HEK293 (cell line): ENCODE measurements at regions not wholly inside any gene's neighbourhood (a gene's known extent, or its start where the extent isn't known, plus 50 kb on each side); places are given as distances from the start of the nearest gene placed in this dataset.
"Not testable (repeated sequence)": the region's sequence is repeated elsewhere in the genome, so short reads cannot be mapped to it uniquely, and the experiment has no call there.

ENCODE experiments used
- CTCF ChIP-seq: fragments of 450-650 bp; formaldehyde crosslinking; IDR thresholded peaks from 2 replicates; pipeline ENCODE4 v1.5.1; 2016; ENCODE audit warnings: missing biosample characterization, missing genetic modification characterization
- ZBTB7A ChIP-seq: fragments of 450-650 bp; formaldehyde crosslinking; IDR thresholded peaks from 2 replicates; pipeline ENCODE4 v1.5.1; 2016; ENCODE audit warnings: low read depth, missing biosample characterization, missing genetic modification characterization
- ZNF10 ChIP-seq: fragments of 450-650 bp; formaldehyde crosslinking; IDR thresholded peaks from 2 replicates; pipeline ENCODE4 v1.5.1; 2017; ENCODE audit warnings: missing biosample characterization, missing genetic modification characterization
- ZNF639 ChIP-seq: fragments of 450-650 bp; formaldehyde crosslinking; IDR thresholded peaks from 2 replicates; pipeline ENCODE4 v1.5.1; 2016; ENCODE audit warnings: missing biosample characterization, missing genetic modification characterization
- TF ChIP-seq, protein P1 (sequence below): fragments of 450-650 bp; formaldehyde crosslinking; IDR thresholded peaks from 2 replicates; pipeline ENCODE4 v1.5.1; 2016; ENCODE audit warnings: missing biosample characterization, missing genetic modification characterization

DNA sequence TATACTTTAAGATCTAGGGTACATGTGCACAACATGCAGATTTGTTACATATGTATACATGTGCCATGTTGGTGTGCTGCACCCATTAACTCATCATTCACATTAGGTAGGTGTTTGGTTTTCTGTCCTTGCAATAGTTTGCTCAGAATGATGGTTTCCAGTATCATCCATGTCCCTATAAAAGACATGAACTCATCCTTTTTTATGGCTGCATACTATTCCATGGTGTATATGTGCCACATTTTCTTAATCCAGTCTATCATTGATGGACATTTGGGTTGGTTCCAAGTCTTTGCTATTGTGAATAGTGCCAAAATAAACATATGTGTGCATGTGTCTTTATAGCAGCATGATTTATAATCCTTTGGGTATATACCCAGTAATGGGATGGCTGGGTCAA lies 747.1 kb upstream of the MEF2C start:
- TF ChIP-seq ZNF639 (tag by site-specific recombination); CTCF; ZNF10; ZBTB7A: not testable (repeated sequence)
- TF ChIP-seq, protein P1, sequence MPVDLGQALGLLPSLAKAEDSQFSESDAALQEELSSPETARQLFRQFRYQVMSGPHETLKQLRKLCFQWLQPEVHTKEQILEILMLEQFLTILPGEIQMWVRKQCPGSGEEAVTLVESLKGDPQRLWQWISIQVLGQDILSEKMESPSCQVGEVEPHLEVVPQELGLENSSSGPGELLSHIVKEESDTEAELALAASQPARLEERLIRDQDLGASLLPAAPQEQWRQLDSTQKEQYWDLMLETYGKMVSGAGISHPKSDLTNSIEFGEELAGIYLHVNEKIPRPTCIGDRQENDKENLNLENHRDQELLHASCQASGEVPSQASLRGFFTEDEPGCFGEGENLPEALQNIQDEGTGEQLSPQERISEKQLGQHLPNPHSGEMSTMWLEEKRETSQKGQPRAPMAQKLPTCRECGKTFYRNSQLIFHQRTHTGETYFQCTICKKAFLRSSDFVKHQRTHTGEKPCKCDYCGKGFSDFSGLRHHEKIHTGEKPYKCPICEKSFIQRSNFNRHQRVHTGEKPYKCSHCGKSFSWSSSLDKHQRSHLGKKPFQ (tag by site-specific recombination) = not testable (repeated sequence)
